Keratinocyte (primary cell): ENCODE measurements at regions not wholly inside any gene's neighbourhood (a gene's known extent, or its start where the extent isn't known, plus 50 kb on each side); places are given as distances from the start of the nearest gene placed in this dataset.

Experiments used
- DNase-seq: peaks from one replicate; pipeline ENCODE4 v3.0.0-alpha.2; 2011; ENCODE audit warnings: low read depth, missing footprints, low spot score
- FAIRE-seq: peaks from 2 replicates; lab custom pipeline; 2011; peaks lifted over from hg19 to GRCh38; lab: Jason Lieb, UNC
- H2AFZ ChIP-seq: 2 replicates; pipeline ENCODE4 v1.6.0; 2012; ENCODE audit warnings: low read length, control low read depth, inconsistent platforms; ENCODE audit not compliant: control insufficient read depth
- H3K27ac ChIP-seq: 2 replicates; pipeline ENCODE4 v1.5.1; 2011; ENCODE audit warnings: low read length; ENCODE audit not compliant: control insufficient read depth, insufficient read depth
- H3K27me3 ChIP-seq: 3 replicates; pipeline ENCODE4 v1.6.0; 2011; ENCODE audit warnings: low read length; ENCODE audit not compliant: control insufficient read depth, insufficient read depth; ENCODE audit errors: extremely low read depth
- H3K36me3 ChIP-seq, 2 experiments: 2 replicates in 1 of 2; 3 replicates in 1 of 2; pipeline ENCODE4 v1.5.1; 2011; ENCODE audit warnings: low read length in 2 of 2, mild to moderate bottlenecking in 1 of 2; ENCODE audit not compliant: control insufficient read depth in 2 of 2, insufficient read depth in 2 of 2; ENCODE audit errors: extremely low read depth in 1 of 2
- H3K4me1 ChIP-seq: 3 replicates; pipeline ENCODE4 v1.5.1; 2011; ENCODE audit warnings: low read length; ENCODE audit not compliant: control insufficient read depth, insufficient read depth; ENCODE audit errors: extremely low read depth
- H3K4me2 ChIP-seq: 3 replicates; pipeline ENCODE4 v1.6.0; 2011; ENCODE audit warnings: low read depth, low read length; ENCODE audit not compliant: control insufficient read depth, insufficient read depth; ENCODE audit errors: extremely low read depth
- H3K4me3 ChIP-seq, 3 experiments: fragments of 200-600 bp in 1 of 3; sonication (generic) in 1 of 3; 2 replicates in 2 of 3; 3 replicates in 1 of 3; pipeline ENCODE4 v1.5.1; 2011 to 2016; ENCODE audit warnings: low read length in 3 of 3, mild to moderate bottlenecking in 3 of 3, control low read depth in 2 of 3, inconsistent platforms in 1 of 3, low read depth in 1 of 3, mixed read lengths in 1 of 3, mixed run types in 1 of 3, moderate library complexity in 1 of 3; ENCODE audit not compliant: control insufficient read depth in 2 of 3, insufficient read depth in 2 of 3; ENCODE audit errors: extremely low read depth in 1 of 3
- H3K79me2 ChIP-seq: 2 replicates; pipeline ENCODE4 v1.6.0; 2012; ENCODE audit warnings: low read length; ENCODE audit not compliant: control insufficient read depth, insufficient read depth
- H3K9ac ChIP-seq: 3 replicates; pipeline ENCODE4 v1.6.0; 2011; ENCODE audit warnings: low read length; ENCODE audit not compliant: control insufficient read depth, insufficient read depth; ENCODE audit errors: extremely low read depth
- H3K9me1 ChIP-seq: 3 replicates; pipeline ENCODE4 v1.6.0; 2011; ENCODE audit warnings: low read length; ENCODE audit not compliant: control insufficient read depth, insufficient read depth; ENCODE audit errors: extremely low read depth
- H3K9me3 ChIP-seq: 2 replicates; pipeline ENCODE4 v1.5.1; 2012; ENCODE audit warnings: low read depth, low read length; ENCODE audit not compliant: control insufficient read depth
- H4K20me1 ChIP-seq: 3 replicates; pipeline ENCODE4 v1.6.0; 2011; ENCODE audit warnings: low read length; ENCODE audit not compliant: control insufficient read depth, insufficient read depth; ENCODE audit errors: extremely low read depth
- CTCF ChIP-seq, 3 experiments: IDR thresholded peaks in 1 of 3; conservative IDR thresholded peaks in 1 of 3; optimal IDR thresholded peaks in 1 of 3; 2 replicates in 2 of 3; 3 replicates in 1 of 3; pipeline versions ENCODE3 to v1.5.1; 2011; ENCODE audit warnings: low read length in 3 of 3, mild to moderate bottlenecking in 3 of 3, moderate library complexity in 2 of 3, control low read depth in 1 of 3, inconsistent platforms in 1 of 3; ENCODE audit not compliant: insufficient read depth in 2 of 3; ENCODE audit errors: extremely low read depth in 1 of 3
- EZH2 ChIP-seq: IDR thresholded peaks from one replicate; pipeline ENCODE4 v1.6.1; 2012; ENCODE audit warnings: inconsistent platforms, mild to moderate bottlenecking, low read length, moderate library complexity
- dilution Hi-C: fragments of 300-500 bp; cut with MboI; formaldehyde crosslinking; loops from one replicate; pipeline ENCODE4 v1.7.0; 2020; ENCODE audit warnings: low sequenced_read_pairs; ENCODE audit not compliant: extremely low pct_ligation_motif_present

- H4K20me1 ChIP-seq: no peaks in the 10 kb centered on the region
- peak overlapping the region; percentile 60 for H3K4me2 ChIP-seq
- no peaks in the 10 kb centered on the region for H3K9me3 ChIP-seq
- peak in 2 of 3 experiments; percentile 11 to 18 for TF ChIP-seq CTCF (optimal IDR thresholded peaks at IDR 0.05 in 1 of 3, IDR thresholded peaks at IDR 0.05 in 1 of 3, conservative IDR thresholded peaks at IDR 0.05 in 1 of 3; ENCODE audit: extremely low read depth in 1 of 3, insufficient read depth in 2 of 3, low read length in 3 of 3)
- no peak for TF ChIP-seq EZH2
- no peaks in the 10 kb centered on the region for H3K27me3 ChIP-seq
- H3K79me2 ChIP-seq: no peaks in the 10 kb centered on the region
- dilution Hi-C loops: no loop called here
- H3K4me3 ChIP-seq: no peak overlapping the region
- no peaks in the 10 kb centered on the region for H3K9me1 ChIP-seq
- H3K4me1 ChIP-seq: peaks cover 47% of the 10 kb centered on the region
- peak overlapping the region; percentile 84 for H3K27ac ChIP-seq
- DNase-seq (peak; percentile 55), FAIRE-seq (peak; percentile 87)
- H3K36me3 ChIP-seq: no peaks in the 10 kb centered on the region
- H2AFZ ChIP-seq: peak overlapping the region; percentile 4
- H3K9ac ChIP-seq: peak overlapping the region; percentile 56
Observed at GRCh38 chr4:38314663-38315062, 349.3 kb upstream of the KLF3 start.

GRCh38 chr4:38315286-38315685 is 348.7 kb upstream of the KLF3 start:
- H3K27me3 ChIP-seq: no peaks in the 10 kb centered on the region
- DNase-seq (no peak), FAIRE-seq (no peak)
- TF ChIP-seq EZH2 (no peak), CTCF (optimal IDR thresholded peaks at IDR 0.05 in 1 of 3, IDR thresholded peaks at IDR 0.05 in 1 of 3, conservative IDR thresholded peaks at IDR 0.05 in 1 of 3; ENCODE audit: extremely low read depth in 1 of 3, insufficient read depth in 2 of 3, low read length in 3 of 3) (no peak)
- no peak overlapping the region for H2AFZ ChIP-seq
- no peaks in the 10 kb centered on the region for H3K9me1 ChIP-seq
- no peak overlapping the region for H3K9ac ChIP-seq
- peaks cover 52% of the 10 kb centered on the region for H3K4me1 ChIP-seq
- no peaks in the 10 kb centered on the region for H4K20me1 ChIP-seq
- H3K36me3 ChIP-seq: no peaks in the 10 kb centered on the region
- H3K79me2 ChIP-seq: no peaks in the 10 kb centered on the region
- peak overlapping the region; percentile 84 for H3K27ac ChIP-seq
- dilution Hi-C loops: no loop called here
- no peak overlapping the region for H3K4me2 ChIP-seq
- H3K9me3 ChIP-seq: no peaks in the 10 kb centered on the region
- no peak overlapping the region for H3K4me3 ChIP-seq
